ENCODE measurements at regions not wholly inside any gene's neighbourhood (a gene's known extent, or its start where the extent isn't known, plus 50 kb on each side); places are given as distances from the start of the nearest gene placed in this dataset.

DNA sequence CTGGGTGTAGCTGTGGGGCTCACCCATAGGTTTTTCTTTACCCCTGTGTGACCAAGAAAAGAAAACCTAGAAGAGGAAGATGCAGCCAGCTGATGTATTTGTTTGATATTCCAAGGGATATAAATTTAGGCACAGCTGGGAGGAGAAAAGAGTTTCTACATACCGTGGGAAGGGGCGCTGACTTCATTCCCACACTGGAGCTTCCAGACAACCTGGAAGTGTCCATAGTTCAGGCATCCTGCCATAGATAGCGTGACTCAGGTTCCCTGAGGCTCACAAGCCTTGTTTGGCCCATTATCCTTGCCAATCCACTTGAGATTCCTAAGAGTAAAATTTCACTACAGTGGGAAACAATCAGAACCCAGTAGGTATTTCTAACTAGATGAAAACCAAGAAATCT is 371.7 kb upstream of the NRP1 start:
- TF ChIP-seq, protein P1, sequence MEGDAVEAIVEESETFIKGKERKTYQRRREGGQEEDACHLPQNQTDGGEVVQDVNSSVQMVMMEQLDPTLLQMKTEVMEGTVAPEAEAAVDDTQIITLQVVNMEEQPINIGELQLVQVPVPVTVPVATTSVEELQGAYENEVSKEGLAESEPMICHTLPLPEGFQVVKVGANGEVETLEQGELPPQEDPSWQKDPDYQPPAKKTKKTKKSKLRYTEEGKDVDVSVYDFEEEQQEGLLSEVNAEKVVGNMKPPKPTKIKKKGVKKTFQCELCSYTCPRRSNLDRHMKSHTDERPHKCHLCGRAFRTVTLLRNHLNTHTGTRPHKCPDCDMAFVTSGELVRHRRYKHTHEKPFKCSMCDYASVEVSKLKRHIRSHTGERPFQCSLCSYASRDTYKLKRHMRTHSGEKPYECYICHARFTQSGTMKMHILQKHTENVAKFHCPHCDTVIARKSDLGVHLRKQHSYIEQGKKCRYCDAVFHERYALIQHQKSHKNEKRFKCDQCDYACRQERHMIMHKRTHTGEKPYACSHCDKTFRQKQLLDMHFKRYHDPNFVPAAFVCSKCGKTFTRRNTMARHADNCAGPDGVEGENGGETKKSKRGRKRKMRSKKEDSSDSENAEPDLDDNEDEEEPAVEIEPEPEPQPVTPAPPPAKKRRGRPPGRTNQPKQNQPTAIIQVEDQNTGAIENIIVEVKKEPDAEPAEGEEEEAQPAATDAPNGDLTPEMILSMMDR (IDR thresholded peaks at IDR 0.05) = no peak
- TF ChIP-seq POLR2AphosphoS5 (IDR thresholded peaks at IDR 0.05) = no peak
